Astrocyte (in vitro differentiated cells and primary cell): ENCODE measurements at regions not wholly inside any gene's neighbourhood (a gene's known extent, or its start where the extent isn't known, plus 50 kb on each side); places are given as distances from the start of the nearest gene placed in this dataset.

Source experiments
- DNase-seq: peaks from one replicate; pipeline ENCODE4 v3.0.0-alpha.2; 2010; ENCODE audit warnings: low read depth
- FAIRE-seq: peaks from 2 replicates; lab custom pipeline; 2011; peaks lifted over from hg19 to GRCh38; lab: Jason Lieb, UNC
- H2AFZ ChIP-seq: 2 replicates; pipeline ENCODE4 v1.6.0; 2012; ENCODE audit warnings: low read depth, low read length, inconsistent platforms
- H3K27ac ChIP-seq: 2 replicates; pipeline ENCODE4 v1.5.1; 2011; ENCODE audit warnings: low read depth, low read length, inconsistent platforms
- H3K27me3 ChIP-seq: 2 replicates; pipeline ENCODE4 v1.6.0; 2011; ENCODE audit warnings: low read length, inconsistent platforms; ENCODE audit not compliant: insufficient read depth
- H3K36me3 ChIP-seq: 2 replicates; pipeline ENCODE4 v1.5.1; 2011; ENCODE audit warnings: low read length, inconsistent platforms; ENCODE audit not compliant: insufficient read depth
- H3K4me1 ChIP-seq: 2 replicates; pipeline ENCODE4 v1.5.1; 2011; ENCODE audit warnings: low read length, inconsistent platforms; ENCODE audit not compliant: insufficient read depth
- H3K4me2 ChIP-seq: 2 replicates; pipeline ENCODE4 v1.6.0; 2012; ENCODE audit warnings: low read length, inconsistent platforms
- H3K4me3 ChIP-seq: 2 replicates; pipeline ENCODE4 v1.5.1; 2011; ENCODE audit warnings: low read depth, mild to moderate bottlenecking, low read length, inconsistent platforms; ENCODE audit not compliant: insufficient read depth
- H3K79me2 ChIP-seq: 2 replicates; pipeline ENCODE4 v1.6.0; 2012; ENCODE audit warnings: mild to moderate bottlenecking, low read length, inconsistent platforms; ENCODE audit not compliant: insufficient read depth
- H3K9ac ChIP-seq: 2 replicates; pipeline ENCODE4 v1.6.0; 2012; ENCODE audit warnings: mild to moderate bottlenecking, low read length, inconsistent platforms
- H3K9me3 ChIP-seq: 2 replicates; pipeline ENCODE4 v1.5.1; 2012; ENCODE audit warnings: low read depth, mild to moderate bottlenecking, low read length, inconsistent platforms; ENCODE audit not compliant: insufficient read depth
- H4K20me1 ChIP-seq: 2 replicates; pipeline ENCODE4 v1.6.0; 2012; ENCODE audit warnings: low read length, inconsistent platforms; ENCODE audit not compliant: insufficient read depth
- H3K27ac Mint-ChIP-seq: one replicate; pipeline ENCODE4 v1.8.0; 2021; ENCODE audit warnings: mild to moderate bottlenecking, mixed read lengths; ENCODE audit not compliant: unreplicated experiment
- H3K27me3 Mint-ChIP-seq: one replicate; pipeline ENCODE4 v1.8.0; 2021; ENCODE audit warnings: low read depth, mixed read lengths; ENCODE audit not compliant: unreplicated experiment
- H3K36me3 Mint-ChIP-seq: one replicate; pipeline ENCODE4 v1.8.0; 2021; ENCODE audit warnings: low read depth, mixed read lengths; ENCODE audit not compliant: unreplicated experiment
- H3K4me1 Mint-ChIP-seq: one replicate; pipeline ENCODE4 v1.8.0; 2021; ENCODE audit warnings: low read depth, mixed read lengths; ENCODE audit not compliant: unreplicated experiment
- H3K4me3 Mint-ChIP-seq: one replicate; pipeline ENCODE4 v1.8.0; 2021; ENCODE audit warnings: mild to moderate bottlenecking, moderate library complexity, mixed read lengths; ENCODE audit not compliant: unreplicated experiment
- H3K9me3 Mint-ChIP-seq: one replicate; pipeline ENCODE4 v1.8.0; 2021; ENCODE audit warnings: mild to moderate bottlenecking, mixed read lengths; ENCODE audit not compliant: unreplicated experiment
- EZH2 ChIP-seq: IDR thresholded peaks from 2 replicates; pipeline ENCODE4 v1.6.1; 2012; ENCODE audit warnings: mild to moderate bottlenecking, low read length, inconsistent platforms; ENCODE audit not compliant: insufficient read depth
- TF ChIP-seq, protein P1 (sequence below): IDR thresholded peaks from 2 replicates; pipeline ENCODE4 v1.5.1; 2011; ENCODE audit warnings: low read depth, mild to moderate bottlenecking, inconsistent platforms, low read length, moderate library complexity; ENCODE audit not compliant: insufficient read depth

GRCh38 chr3:167892205-167892604 is 156.7 kb downstream of the SERPINI1 start:
- no peaks in the 10 kb centered on the region for H3K36me3 Mint-ChIP-seq
- H4K20me1 ChIP-seq = no peaks in the 10 kb centered on the region
- no peaks in the 10 kb centered on the region for H3K4me1 Mint-ChIP-seq
- H3K27me3 ChIP-seq = no peaks in the 10 kb centered on the region
- no peak for DNase-seq
- no peak overlapping the region for H2AFZ ChIP-seq
- H3K79me2 ChIP-seq = no peaks in the 10 kb centered on the region
- H3K4me2 ChIP-seq = no peak overlapping the region
- no peak overlapping the region for H3K9ac ChIP-seq
- no peak overlapping the region for H3K27ac ChIP-seq
- H3K9me3 Mint-ChIP-seq = no peaks in the 10 kb centered on the region
- TF ChIP-seq, protein P1, sequence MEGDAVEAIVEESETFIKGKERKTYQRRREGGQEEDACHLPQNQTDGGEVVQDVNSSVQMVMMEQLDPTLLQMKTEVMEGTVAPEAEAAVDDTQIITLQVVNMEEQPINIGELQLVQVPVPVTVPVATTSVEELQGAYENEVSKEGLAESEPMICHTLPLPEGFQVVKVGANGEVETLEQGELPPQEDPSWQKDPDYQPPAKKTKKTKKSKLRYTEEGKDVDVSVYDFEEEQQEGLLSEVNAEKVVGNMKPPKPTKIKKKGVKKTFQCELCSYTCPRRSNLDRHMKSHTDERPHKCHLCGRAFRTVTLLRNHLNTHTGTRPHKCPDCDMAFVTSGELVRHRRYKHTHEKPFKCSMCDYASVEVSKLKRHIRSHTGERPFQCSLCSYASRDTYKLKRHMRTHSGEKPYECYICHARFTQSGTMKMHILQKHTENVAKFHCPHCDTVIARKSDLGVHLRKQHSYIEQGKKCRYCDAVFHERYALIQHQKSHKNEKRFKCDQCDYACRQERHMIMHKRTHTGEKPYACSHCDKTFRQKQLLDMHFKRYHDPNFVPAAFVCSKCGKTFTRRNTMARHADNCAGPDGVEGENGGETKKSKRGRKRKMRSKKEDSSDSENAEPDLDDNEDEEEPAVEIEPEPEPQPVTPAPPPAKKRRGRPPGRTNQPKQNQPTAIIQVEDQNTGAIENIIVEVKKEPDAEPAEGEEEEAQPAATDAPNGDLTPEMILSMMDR = no peak
- no peak for TF ChIP-seq EZH2
- H3K4me3 ChIP-seq = no peak overlapping the region
- no peaks in the 10 kb centered on the region for H3K4me1 ChIP-seq
- H3K36me3 ChIP-seq = no peaks in the 10 kb centered on the region
- H3K27ac Mint-ChIP-seq = no peak overlapping the region
- no peaks in the 10 kb centered on the region for H3K27me3 Mint-ChIP-seq
- H3K4me3 Mint-ChIP-seq = no peak overlapping the region
- no peaks in the 10 kb centered on the region for H3K9me3 ChIP-seq
- no peak for FAIRE-seq

DNA sequence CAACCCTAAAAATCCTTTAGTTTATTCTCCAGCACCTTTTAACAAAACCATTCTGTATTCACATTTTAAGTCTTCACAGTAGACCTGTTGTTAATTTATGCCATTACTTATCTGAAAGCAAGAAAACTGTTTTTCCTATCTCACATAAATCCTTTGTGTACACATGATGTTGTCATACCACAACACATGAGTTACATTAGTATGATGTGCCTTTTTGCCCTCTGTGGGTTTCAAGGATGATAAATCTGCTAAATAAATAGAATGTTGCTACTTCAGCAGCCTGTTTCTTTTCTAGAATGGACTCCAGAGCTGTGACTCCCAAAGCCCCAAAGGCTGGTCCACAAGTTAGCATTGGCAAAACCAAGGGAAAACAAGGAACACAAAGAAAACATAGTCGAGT is 151.6 kb downstream of the SERPINI1 start:
- Histone ChIP-seq H3K4me2 (no peak overlapping the region), H2AFZ (no peak overlapping the region), H3K79me2 (no peaks in the 10 kb centered on the region), H3K27me3 (peaks cover 13% of the 10 kb centered on the region), H3K4me1 (no peaks in the 10 kb centered on the region), H4K20me1 (no peaks in the 10 kb centered on the region), H3K4me3 (no peak overlapping the region), H3K9ac (no peak overlapping the region), H3K36me3 (no peaks in the 10 kb centered on the region), H3K27ac (no peak overlapping the region), H3K9me3 (no peaks in the 10 kb centered on the region)
- Mint-ChIP-seq H3K36me3 (no peaks in the 10 kb centered on the region), H3K4me1 (no peaks in the 10 kb centered on the region), H3K9me3 (peaks cover 2% of the 10 kb centered on the region), H3K27ac (no peak overlapping the region), H3K27me3 (no peaks in the 10 kb centered on the region), H3K4me3 (no peak overlapping the region)
- TF ChIP-seq, protein P1 = no peak
- no peak for TF ChIP-seq EZH2
- peak; percentile 17 for DNase-seq
- FAIRE-seq = no peak

DNA sequence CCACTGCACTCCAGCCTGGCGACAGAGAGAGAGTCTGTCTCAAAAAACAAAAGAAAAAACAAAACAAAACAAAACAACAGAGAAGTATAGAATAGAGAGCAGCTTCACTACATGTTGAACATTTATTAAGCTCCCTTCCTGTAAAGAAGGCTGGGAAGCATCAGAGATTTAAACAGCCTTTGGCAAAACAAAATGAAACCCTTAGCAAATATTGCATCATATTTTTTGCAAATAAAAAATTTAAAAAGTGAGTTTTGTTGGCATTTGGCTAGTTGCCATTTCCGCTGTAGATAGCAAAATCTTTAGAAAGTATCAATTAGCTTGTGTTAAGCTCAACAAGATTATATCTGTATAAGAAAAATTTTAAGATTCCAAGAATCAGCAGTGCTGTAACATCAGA is 151.2 kb downstream of the SERPINI1 start:
- no peaks in the 10 kb centered on the region for H3K9me3 ChIP-seq
- no peak for FAIRE-seq
- no peak for TF ChIP-seq EZH2
- TF ChIP-seq, protein P1 = no peak
- no peaks in the 10 kb centered on the region for H3K36me3 ChIP-seq
- H3K4me1 Mint-ChIP-seq = no peaks in the 10 kb centered on the region
- H3K79me2 ChIP-seq = no peaks in the 10 kb centered on the region
- no peak overlapping the region for H3K4me3 Mint-ChIP-seq
- no peak overlapping the region for H3K27ac Mint-ChIP-seq
- H3K4me3 ChIP-seq = no peak overlapping the region
- no peaks in the 10 kb centered on the region for H4K20me1 ChIP-seq
- no peaks in the 10 kb centered on the region for H3K36me3 Mint-ChIP-seq
- H3K4me2 ChIP-seq = no peak overlapping the region
- H3K4me1 ChIP-seq = no peaks in the 10 kb centered on the region
- peaks cover 13% of the 10 kb centered on the region for H3K27me3 ChIP-seq
- no peaks in the 10 kb centered on the region for H3K27me3 Mint-ChIP-seq
- H2AFZ ChIP-seq = no peak overlapping the region
- no peak overlapping the region for H3K27ac ChIP-seq
- no peak for DNase-seq
- H3K9ac ChIP-seq = no peak overlapping the region
- H3K9me3 Mint-ChIP-seq = peaks cover 2% of the 10 kb centered on the region
